ENCODE measurements at regions not wholly inside any gene's neighbourhood (a gene's known extent, or its start where the extent isn't known, plus 50 kb on each side); places are given as distances from the start of the nearest gene placed in this dataset.

GRCh38 chr12:58064666-58065065 lies 123.3 kb downstream of the ATP23 start:
- Histone ChIP-seq H3K27ac (ENCODE audit: low read depth in 2 of 2, low read length in 1 of 2) (no peak overlapping the region), H3K9me3 (no peaks in the 10 kb centered on the region), H3K27me3 (ENCODE audit: insufficient read depth) (no peaks in the 10 kb centered on the region), H3K9ac (no peak overlapping the region), H3F3A (replicated peaks; ENCODE audit: insufficient read depth) (no peaks in the 10 kb centered on the region), H3K4me3 (ENCODE audit: low read depth in 2 of 2, low read length in 1 of 2) (no peak overlapping the region), H2AFZ (ENCODE audit: low read depth) (no peak overlapping the region), H3K4me2 (no peak overlapping the region), H3K36me3 (replicated peaks in 1 of 2; ENCODE audit: control insufficient read depth in 1 of 2, insufficient read depth in 2 of 2, low read length in 1 of 2) (no peaks in the 10 kb centered on the region), H3K4me1 (ENCODE audit: control insufficient read depth in 1 of 2, insufficient read depth in 2 of 2, low read depth in 1 of 2, low read length in 1 of 2) (no peaks in the 10 kb centered on the region), H4K20me1 (ENCODE audit: insufficient read depth) (no peaks in the 10 kb centered on the region), H3K9me2 (no peaks in the 10 kb centered on the region), H3K79me2 (ENCODE audit: insufficient read depth) (no peaks in the 10 kb centered on the region)
- no peak for DNase-seq
- CTCF ChIA-PET, result no interaction called here
- 7% methylated on average over 1 of the region's 1 CpG for WGBS (ENCODE audit: low lambda C conversion rate)
- TF ChIP-seq GABPA (IDR thresholded peaks at IDR 0.05; ENCODE audit: low read depth) (no peak), CTCF (IDR thresholded peaks at IDR 0.05) (no peak), FOXJ3 (CRISPR knock-in tag; IDR thresholded peaks at IDR 0.05) (no peak), FOSL2 (IDR thresholded peaks at IDR 0.05; ENCODE audit: borderline replicate concordance, low read depth) (no peak), RFX5 (IDR thresholded peaks at IDR 0.05; ENCODE audit: low read length) (no peak), RCOR1 (IDR thresholded peaks at IDR 0.05; ENCODE audit: low read length) (no peak), TAF1 (IDR thresholded peaks at IDR 0.05; ENCODE audit: borderline replicate concordance, low read depth, low read length) (no peak)
- TF ChIP-seq, protein P1, sequence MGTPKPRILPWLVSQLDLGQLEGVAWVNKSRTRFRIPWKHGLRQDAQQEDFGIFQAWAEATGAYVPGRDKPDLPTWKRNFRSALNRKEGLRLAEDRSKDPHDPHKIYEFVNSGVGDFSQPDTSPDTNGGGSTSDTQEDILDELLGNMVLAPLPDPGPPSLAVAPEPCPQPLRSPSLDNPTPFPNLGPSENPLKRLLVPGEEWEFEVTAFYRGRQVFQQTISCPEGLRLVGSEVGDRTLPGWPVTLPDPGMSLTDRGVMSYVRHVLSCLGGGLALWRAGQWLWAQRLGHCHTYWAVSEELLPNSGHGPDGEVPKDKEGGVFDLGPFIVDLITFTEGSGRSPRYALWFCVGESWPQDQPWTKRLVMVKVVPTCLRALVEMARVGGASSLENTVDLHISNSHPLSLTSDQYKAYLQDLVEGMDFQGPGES (IDR thresholded peaks at IDR 0.05; ENCODE audit: low read depth, low read length), result no peak
- POLR2A ChIA-PET, result no interaction called here

DNA sequence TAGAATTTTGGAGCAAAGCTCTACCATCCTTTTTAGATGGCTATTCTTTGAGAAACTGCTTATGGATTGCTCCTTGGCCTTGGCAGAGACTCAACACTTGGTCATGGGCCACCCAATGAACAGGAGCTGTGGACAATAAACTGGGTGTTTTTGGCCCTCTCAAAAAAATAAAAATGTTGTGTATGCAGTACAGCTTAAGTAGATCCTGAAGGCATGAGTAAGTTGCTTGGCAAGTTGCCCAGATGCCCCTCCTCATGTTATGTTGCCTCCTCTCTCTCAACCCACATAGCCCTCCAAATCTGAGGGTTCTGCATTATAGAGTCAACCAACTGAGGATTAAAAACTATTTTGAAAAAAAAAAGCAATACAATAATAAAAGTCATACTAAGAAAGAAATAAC lies 124.9 kb downstream of the ATP23 start:
- H3F3A ChIP-seq (replicated peaks; ENCODE audit: insufficient read depth), result no peaks in the 10 kb centered on the region
- POLR2A ChIA-PET, result no interaction called here
- TF ChIP-seq CTCF (IDR thresholded peaks at IDR 0.05) (no peak), FOSL2 (IDR thresholded peaks at IDR 0.05; ENCODE audit: borderline replicate concordance, low read depth) (no peak), SMC3 (IDR thresholded peaks at IDR 0.05; ENCODE audit: low read depth, low read length) (no peak), EZH2phosphoT487 (IDR thresholded peaks at IDR 0.05; ENCODE audit: borderline replicate concordance, low read depth) (no peak), SIN3A (IDR thresholded peaks at IDR 0.05; ENCODE audit: borderline replicate concordance, low read depth, low read length) (no peak), REST (IDR thresholded peaks at IDR 0.05; ENCODE audit: low read depth, low read length) (no peak), PBX3 (IDR thresholded peaks at IDR 0.05) (no peak), FOXM1 (IDR thresholded peaks at IDR 0.05; ENCODE audit: low read depth) (no peak), YY1 (IDR thresholded peaks at IDR 0.05; ENCODE audit: low read depth) (no peak), MEF2A (IDR thresholded peaks at IDR 0.05; ENCODE audit: borderline replicate concordance, low read depth) (no peak)

More for the DNA sequence above, 124.9 kb downstream of the ATP23 start:
- no peak overlapping the region for H2AFZ ChIP-seq (ENCODE audit: low read depth)
- H3K36me3 ChIP-seq (replicated peaks in 1 of 2; ENCODE audit: control insufficient read depth in 1 of 2, insufficient read depth in 2 of 2, low read length in 1 of 2), result no peaks in the 10 kb centered on the region
- CTCF ChIA-PET, result no interaction called here
- DNase-seq, result no peak
- no peaks in the 10 kb centered on the region for H3K79me2 ChIP-seq (ENCODE audit: insufficient read depth)
- no peak overlapping the region for H3K9ac ChIP-seq
- H3K9me3 ChIP-seq, result no peaks in the 10 kb centered on the region
- no peak overlapping the region for H3K27ac ChIP-seq (ENCODE audit: low read depth in 2 of 2, low read length in 1 of 2)
- H3K4me1 ChIP-seq (ENCODE audit: control insufficient read depth in 1 of 2, insufficient read depth in 2 of 2, low read depth in 1 of 2, low read length in 1 of 2), result no peaks in the 10 kb centered on the region
- no peaks in the 10 kb centered on the region for H3K27me3 ChIP-seq (ENCODE audit: insufficient read depth)
- no peaks in the 10 kb centered on the region for H4K20me1 ChIP-seq (ENCODE audit: insufficient read depth)
- H3K9me2 ChIP-seq, result no peaks in the 10 kb centered on the region
- H3K4me2 ChIP-seq, result no peak overlapping the region
- H3K4me3 ChIP-seq (ENCODE audit: low read depth in 2 of 2, low read length in 1 of 2), result no peak overlapping the region
